GM21528 (cell line): ENCODE measurements at regions not wholly inside any gene's neighbourhood (a gene's known extent, or its start where the extent isn't known, plus 50 kb on each side); places are given as distances from the start of the nearest gene placed in this dataset.
"Not testable (repeated sequence)": the region's sequence is repeated elsewhere in the genome, so short reads cannot be mapped to it uniquely, and the experiment has no call there.

Source experiments
- ATAC-seq: cut with Tn5 transposase; IDR thresholded peaks from one replicate; pipeline ENCODE4 v1.9.1; 2021; ENCODE audit warnings: mild to moderate bottlenecking, moderate library complexity; ENCODE audit not compliant: unreplicated experiment, low FRiP score

DNA sequence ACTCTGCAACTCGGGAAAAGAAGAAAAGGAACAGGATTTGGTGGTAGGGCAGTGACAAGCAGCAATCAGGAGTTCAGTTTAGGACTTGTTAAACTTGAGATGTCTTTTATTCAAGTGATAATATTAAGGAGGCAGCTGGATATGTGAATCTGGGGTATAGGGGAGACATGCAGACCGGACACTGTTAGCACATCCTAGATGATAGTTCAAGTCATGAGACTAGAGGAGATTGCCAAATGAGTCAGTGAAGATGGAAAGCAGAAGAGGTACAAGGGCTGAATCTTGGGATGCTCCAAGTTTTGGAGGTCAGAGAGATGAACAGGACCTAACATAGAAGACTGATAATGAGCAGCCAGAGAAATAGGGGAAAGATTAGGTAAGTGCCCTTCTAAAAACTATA, 69.5 kb upstream of the PSME4 start:
- ATAC-seq, result no peak

DNA sequence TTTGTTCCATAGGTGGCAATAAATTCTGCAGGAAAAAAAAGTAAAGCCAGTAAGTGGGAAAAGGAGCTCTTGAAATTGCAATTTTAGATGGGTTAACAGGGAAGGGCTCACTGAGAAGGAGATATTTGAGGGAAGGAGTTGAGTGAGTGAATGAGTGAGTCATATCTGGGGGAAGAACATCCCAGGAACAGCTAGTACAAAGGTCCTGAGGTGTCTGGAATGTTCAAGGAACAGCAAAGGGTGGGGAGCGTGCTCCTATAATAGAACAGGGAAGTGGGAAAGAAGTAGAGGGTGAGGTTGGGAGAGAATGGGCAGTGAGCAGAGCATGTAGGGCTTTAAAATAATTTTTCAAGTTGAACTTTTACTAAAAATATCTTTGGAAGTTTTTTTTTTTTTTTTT, 68.0 kb upstream of the PSME4 start:
- no peak for ATAC-seq

DNA sequence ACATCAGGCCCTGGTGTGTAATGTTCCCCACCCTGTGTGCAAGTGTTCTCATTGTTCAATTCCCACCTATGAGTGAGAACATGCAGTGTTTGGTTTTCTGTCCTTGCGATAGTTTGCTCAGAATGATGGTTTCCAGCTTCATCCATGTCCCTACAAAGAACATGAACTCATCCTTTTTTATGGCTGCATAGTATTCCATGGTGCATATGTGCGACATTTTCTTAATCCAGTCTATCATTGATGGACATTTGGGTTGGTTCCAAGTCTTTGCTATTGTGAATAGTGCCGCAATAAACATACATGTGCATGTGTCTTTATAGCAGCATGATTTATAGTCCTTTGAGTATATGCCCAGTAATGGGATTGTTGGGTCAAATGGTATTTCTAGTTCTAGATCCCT, 60.5 kb upstream of the PSME4 start:
- not testable (repeated sequence) for ATAC-seq

DNA sequence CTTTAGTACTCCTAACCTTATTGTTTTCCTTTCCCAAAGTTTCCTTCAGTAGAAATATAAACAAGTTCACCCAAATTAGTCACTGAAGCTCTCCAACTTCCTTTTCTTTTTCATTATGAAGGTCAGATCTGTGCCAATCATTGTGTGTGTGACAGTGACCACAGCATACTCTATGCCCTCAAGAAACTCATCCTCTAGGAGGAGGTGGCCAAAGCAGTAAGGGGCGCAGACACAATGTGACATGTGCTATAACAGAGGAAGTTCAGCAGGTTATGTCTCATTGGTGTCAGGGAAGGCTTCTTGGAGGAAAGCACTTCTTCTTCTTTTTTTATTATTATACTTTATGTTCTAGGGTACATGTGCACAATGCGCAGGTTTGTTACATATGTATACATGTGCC, 60.0 kb upstream of the PSME4 start:
- ATAC-seq, result no peak

DNA sequence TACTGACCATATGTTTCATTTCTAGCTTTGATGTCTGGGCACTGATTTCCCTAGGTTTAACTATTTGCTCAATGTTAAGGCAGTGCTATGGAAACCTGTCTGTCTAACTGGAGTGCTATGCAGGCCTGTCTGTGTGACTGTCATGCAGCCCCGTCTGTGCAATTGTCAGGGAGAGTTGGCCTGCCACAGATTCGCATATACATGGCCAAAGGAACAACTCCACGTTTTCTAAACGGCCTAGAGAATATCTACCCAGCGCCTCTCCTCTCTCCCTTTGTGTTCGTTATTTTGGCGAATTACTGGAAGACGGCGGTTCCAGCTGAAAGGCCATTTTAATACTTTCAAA, 59.6 kb upstream of the PSME4 start:
- no peak for ATAC-seq

DNA sequence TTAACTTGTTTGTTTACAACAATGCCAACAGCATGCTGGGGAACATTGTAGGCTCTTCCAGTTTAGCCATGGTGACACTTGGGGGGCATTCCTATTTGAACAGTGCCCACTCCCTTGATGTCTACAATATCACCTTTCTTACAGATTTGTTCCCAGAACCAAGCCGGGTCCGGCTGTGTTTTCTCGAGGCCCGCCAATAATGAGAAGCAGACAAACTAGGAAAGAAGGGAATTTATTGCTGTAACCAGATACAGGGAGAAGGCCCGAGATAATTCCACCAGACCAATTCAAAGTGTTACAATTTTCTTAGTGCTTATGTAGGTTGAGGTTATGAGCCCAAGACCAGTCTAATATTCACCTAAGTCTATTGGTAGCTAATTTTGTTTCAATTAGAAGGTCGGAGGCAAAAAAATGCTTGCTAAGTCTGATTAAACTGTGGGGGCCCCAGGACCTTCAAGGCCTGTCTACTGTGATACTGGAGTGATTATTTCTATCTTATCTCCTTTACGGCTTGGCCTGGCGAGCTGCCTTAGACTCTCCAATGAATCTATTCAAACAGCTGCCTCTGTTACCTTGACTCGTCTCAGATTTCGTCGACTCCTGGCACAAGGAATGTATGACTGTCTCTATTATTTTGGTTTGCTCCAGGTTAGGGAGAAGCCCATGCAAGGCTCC, 59.1 kb upstream of the PSME4 start:
- no peak for ATAC-seq

DNA sequence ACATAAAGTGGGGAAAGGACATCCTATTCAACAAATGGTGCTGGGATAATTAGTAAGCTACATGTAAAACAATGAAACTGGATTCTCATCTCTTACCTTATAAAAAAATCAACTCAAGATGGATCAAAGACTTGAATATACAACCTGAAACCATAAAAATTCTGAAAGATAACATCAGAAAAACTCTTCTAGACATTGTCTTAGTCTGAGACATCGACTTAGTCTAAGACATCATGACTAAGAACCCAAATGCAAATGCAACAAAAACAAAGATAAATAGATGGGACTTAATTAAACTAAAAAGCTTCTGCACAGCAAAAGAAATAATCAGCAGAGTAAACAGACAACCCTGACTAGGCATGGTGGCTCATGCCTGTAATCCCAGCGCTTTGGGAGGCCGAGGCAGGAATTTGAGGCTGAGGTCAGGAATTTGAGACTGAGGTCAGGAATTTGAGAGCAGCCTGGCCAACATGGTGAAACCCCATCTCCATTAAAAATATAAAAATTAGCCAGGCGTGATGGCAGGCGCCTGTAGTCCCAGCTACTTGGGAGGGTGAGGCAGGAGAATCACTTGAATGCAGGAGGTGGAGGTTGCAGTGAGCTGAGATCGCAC, 54.8 kb upstream of the PSME4 start:
- not testable (repeated sequence) for ATAC-seq

DNA sequence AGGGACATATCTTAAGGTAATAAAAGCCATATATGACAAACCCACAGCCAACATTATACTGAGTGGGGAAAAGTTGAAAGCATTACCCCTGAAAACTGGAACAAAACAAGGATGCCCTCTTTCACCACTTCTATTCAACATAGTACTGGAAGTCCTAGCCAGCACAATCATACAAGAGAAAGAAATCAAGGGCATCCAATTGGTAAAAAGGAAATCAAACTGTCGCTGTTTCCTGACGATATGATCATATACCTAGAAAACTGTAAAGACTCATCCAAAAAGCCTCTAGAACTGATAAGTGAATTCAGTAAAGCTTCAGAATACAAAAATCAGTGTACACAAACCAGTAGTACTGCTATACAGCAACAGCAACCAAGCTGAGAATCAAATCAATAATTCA, 53.8 kb upstream of the PSME4 start:
- ATAC-seq, result no peak

DNA sequence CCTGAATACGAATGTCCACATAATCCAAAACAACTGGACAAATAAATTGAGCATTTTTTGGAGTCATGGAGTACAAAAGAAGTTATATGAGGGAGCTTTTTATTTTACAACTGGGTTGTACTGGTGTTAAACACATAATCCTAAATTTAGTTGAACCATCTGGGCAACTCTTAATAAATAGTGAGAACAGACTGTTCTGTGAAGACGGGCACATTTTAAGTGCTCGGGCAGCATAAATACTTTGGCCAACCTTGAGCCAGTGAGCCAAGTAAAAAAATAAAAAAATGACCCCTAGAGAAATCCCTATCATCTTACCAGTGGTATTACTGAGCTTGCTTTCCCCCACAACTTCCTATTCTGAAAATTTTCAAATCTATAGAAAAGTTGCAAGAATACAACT, 50.9 kb upstream of the PSME4 start:
- ATAC-seq, result no peak

DNA sequence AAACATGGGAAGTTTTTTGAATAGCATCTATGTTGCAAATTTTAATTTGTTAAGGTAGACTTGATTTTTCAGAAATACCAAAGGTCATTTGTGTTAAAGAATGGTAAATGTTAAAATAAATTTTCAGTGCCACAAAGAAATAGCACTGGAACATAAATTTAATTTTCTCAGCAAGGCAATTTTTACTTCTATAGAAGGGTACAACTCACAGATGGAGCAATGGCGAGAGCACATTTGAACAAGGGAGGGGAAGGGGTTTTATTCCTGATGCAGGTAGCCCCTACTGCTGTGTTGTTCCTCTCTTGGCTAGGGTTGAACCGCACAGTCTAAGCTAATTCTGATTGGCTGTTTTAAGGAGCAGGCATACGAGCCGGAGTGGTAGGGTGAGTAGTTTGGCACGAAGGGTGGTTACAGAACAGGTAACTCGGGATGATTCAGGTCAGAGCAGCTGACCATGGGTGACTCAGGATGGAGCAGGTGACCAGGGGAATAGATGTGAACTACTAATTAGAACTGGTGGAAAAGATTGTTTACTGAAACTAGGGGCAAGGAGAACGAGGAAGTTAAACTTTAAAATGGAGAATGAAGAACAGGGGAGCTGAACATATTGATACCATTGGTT, 50.1 kb upstream of the PSME4 start:
- no peak for ATAC-seq
